Parathyroid adenoma (tissue), 2 donors: ENCODE measurements at regions not wholly inside any gene's neighbourhood (a gene's known extent, or its start where the extent isn't known, plus 50 kb on each side); places are given as distances from the start of the nearest gene placed in this dataset.

Experiments used
- H2AFZ ChIP-seq: fragments of 300-600 bp; sonication (generic); one replicate; pipeline ENCODE4 v1.7.0; 2017; ENCODE audit warnings: antibody characterized with exemption, mild to moderate bottlenecking
- H3K27ac ChIP-seq: fragments of 300-600 bp; sonication (generic); one replicate; pipeline ENCODE4 v1.7.0; 2017
- H3K27me3 ChIP-seq: fragments of 300-600 bp; sonication (generic); one replicate; pipeline ENCODE4 v1.7.0; 2017; ENCODE audit warnings: low read length; ENCODE audit not compliant: control insufficient read depth, insufficient read depth
- H3K36me3 ChIP-seq: fragments of 300-600 bp; sonication (generic); one replicate; pipeline ENCODE4 v1.7.0; 2017; ENCODE audit warnings: low read length; ENCODE audit not compliant: control insufficient read depth, insufficient read depth
- H3K4me1 ChIP-seq: fragments of 300-600 bp; sonication (generic); one replicate; pipeline ENCODE4 v1.7.0; 2017; ENCODE audit warnings: control low read depth
- H3K4me2 ChIP-seq: fragments of 300-600 bp; sonication (generic); one replicate; pipeline ENCODE4 v1.7.0; 2017; ENCODE audit warnings: low read length
- H3K4me3 ChIP-seq: fragments of 300-600 bp; sonication (generic); one replicate; pipeline ENCODE4 v1.7.0; 2017; ENCODE audit warnings: low read depth, low read length
- H3K79me2 ChIP-seq: fragments of 300-600 bp; sonication (generic); one replicate; pipeline ENCODE4 v1.7.0; 2017; ENCODE audit warnings: control low read depth
- H3K9ac ChIP-seq: fragments of 300-600 bp; sonication (generic); one replicate; pipeline ENCODE4 v1.7.0; 2017; ENCODE audit warnings: mild to moderate bottlenecking
- H3K9me3 ChIP-seq: fragments of 300-600 bp; sonication (generic); one replicate; pipeline ENCODE4 v1.7.0; 2017; ENCODE audit warnings: low read length; ENCODE audit not compliant: control insufficient read depth
- TF ChIP-seq, protein P1 (sequence below): fragments of 300-600 bp; sonication (generic); IDR thresholded peaks from one replicate; pipeline ENCODE4 v1.7.0; 2017; ENCODE audit warnings: antibody characterized with exemption, mild to moderate bottlenecking
- donor health status: primary hyperparathyroidism.

DNA sequence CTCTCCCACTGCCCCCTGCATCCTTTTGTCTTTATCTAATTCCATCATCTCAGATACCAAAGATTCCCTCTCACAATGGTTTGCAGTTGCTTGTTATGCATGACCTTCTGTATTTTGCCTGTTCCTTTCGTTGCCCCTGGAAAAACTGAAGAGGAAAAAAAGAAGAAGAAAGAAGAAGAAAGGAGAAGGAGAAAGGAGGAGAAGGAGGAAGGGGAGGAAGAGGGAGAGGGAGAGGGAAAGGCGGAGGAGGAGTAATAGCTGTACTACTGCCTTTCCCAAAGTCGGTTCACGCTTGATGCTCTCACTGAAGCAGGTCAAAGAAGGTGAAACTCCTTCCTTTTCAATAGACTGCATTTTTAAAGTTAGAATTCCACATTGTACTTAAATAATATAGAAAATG, 513.8 kb downstream of the PTPRC start:
- no peak overlapping the region for H3K4me2 ChIP-seq
- no peak overlapping the region for H2AFZ ChIP-seq
- no peak overlapping the region for H3K9ac ChIP-seq
- H3K79me2 ChIP-seq = no peaks in the 10 kb centered on the region
- TF ChIP-seq, protein P1, sequence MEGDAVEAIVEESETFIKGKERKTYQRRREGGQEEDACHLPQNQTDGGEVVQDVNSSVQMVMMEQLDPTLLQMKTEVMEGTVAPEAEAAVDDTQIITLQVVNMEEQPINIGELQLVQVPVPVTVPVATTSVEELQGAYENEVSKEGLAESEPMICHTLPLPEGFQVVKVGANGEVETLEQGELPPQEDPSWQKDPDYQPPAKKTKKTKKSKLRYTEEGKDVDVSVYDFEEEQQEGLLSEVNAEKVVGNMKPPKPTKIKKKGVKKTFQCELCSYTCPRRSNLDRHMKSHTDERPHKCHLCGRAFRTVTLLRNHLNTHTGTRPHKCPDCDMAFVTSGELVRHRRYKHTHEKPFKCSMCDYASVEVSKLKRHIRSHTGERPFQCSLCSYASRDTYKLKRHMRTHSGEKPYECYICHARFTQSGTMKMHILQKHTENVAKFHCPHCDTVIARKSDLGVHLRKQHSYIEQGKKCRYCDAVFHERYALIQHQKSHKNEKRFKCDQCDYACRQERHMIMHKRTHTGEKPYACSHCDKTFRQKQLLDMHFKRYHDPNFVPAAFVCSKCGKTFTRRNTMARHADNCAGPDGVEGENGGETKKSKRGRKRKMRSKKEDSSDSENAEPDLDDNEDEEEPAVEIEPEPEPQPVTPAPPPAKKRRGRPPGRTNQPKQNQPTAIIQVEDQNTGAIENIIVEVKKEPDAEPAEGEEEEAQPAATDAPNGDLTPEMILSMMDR = no peak
- no peak overlapping the region for H3K27ac ChIP-seq
- H3K4me1 ChIP-seq = no peaks in the 10 kb centered on the region
- H3K4me3 ChIP-seq = no peak overlapping the region
- H3K36me3 ChIP-seq = no peaks in the 10 kb centered on the region
- no peaks in the 10 kb centered on the region for H3K9me3 ChIP-seq
- no peaks in the 10 kb centered on the region for H3K27me3 ChIP-seq

DNA sequence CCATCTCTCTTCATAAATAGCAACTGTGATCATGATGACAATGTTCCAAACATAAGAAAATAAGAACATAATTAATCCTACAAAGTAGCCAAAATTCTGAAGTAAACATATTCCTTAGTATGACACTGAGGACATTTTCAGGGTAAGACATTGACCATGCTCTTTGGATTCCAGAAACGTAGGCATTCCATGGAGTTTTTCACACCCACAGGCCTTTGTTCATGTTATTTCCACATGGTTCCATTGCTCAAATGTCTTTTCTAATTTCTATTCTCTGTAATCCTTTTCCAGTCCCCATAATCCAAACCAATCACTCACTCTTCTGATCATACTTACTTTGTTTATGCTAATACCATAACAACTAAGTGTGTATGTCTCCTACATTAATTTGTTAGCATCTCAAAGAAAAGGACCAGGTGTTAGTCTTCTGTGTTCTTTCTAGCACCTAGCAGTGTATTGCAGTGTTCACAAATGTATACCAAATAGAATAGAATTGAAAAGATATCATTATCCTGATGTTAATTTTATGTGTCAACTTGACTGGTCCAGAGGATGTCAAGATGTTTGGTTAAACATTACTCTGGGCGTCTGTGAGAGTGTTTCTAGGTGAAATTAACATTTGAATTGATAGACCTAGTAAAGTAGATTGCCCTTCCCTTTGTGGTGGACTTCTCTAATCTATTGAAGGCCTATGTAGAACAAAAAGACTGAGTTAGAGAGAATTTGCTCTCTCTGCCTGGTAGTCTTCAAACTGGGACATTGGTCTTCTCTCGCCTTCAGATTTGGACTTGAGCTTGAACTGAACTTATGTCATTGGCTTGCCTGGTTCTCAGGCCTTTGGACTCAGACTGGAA, 516.6 kb downstream of the PTPRC start:
- H3K79me2 ChIP-seq = no peaks in the 10 kb centered on the region
- no peaks in the 10 kb centered on the region for H3K27me3 ChIP-seq
- TF ChIP-seq, protein P1 = no peak
- no peaks in the 10 kb centered on the region for H3K4me1 ChIP-seq
- H3K4me3 ChIP-seq = no peak overlapping the region
- no peaks in the 10 kb centered on the region for H3K9me3 ChIP-seq
- no peak overlapping the region for H3K9ac ChIP-seq
- no peak overlapping the region for H2AFZ ChIP-seq
- no peak overlapping the region for H3K27ac ChIP-seq
- no peaks in the 10 kb centered on the region for H3K36me3 ChIP-seq
- H3K4me2 ChIP-seq = no peak overlapping the region

DNA sequence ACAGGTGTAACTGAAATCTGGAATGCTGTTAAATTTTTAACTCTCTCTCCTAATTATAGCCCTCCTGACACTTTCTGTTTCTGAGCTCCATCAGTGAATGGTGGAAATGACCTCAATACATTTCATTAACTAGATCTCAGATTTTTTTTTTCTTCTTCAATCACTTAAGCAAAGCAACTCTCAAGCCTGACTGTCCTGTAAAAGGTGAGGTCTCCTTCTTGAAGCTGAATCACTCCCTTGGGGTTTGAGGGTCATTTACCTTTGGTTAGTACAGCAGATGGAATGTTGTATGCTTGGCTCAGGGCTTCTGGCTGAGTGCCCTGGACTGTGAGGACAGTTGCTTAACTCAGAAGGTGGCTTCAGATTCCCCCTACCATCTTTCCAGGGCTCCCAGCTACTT, 518.7 kb downstream of the PTPRC start:
- Histone ChIP-seq H3K9ac (no peak overlapping the region), H3K4me3 (no peak overlapping the region), H3K4me2 (no peak overlapping the region), H2AFZ (no peak overlapping the region), H3K79me2 (no peaks in the 10 kb centered on the region), H3K4me1 (no peaks in the 10 kb centered on the region), H3K27me3 (no peaks in the 10 kb centered on the region), H3K9me3 (no peaks in the 10 kb centered on the region), H3K27ac (no peak overlapping the region), H3K36me3 (no peaks in the 10 kb centered on the region)
- TF ChIP-seq, protein P1 = no peak

DNA sequence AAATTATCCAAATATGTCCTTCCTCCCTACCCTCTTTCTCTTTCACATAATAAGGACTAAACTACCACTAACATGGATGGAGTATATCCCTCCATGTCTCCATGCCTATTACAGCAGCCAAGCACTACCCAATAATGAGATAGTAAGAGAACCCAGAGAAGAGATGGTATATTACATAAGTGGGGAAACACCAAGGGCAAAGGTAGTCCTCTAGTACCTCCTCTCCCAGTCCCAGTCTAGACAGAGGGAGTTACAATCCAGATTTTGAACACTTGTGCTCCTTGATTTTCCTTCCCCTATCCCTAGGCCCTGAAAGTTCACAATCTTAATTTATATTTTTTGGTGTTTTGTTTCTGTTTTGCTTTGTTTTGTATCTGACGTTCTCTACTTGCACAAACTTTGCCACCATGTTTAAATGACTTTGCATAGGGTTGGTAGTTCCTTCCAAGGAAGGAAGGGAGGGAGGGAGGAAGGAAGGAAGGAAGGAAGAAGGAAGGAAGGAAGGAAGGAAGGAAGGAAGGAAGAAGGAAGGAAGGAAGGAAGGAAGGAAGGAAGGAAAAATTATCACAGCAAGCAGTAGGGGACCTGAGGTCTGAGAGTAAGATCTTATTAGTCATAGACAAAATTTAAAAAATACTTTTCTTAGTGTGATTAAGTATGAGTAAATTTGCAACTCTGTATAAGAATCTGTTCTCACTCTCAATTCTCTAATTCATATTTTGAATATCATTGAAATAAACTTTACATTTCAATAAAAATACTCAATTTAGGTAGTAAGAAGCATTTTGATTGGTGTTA, 521.9 kb downstream of the PTPRC start:
- H3K4me1 ChIP-seq = no peaks in the 10 kb centered on the region
- H3K36me3 ChIP-seq = no peaks in the 10 kb centered on the region
- no peak overlapping the region for H3K27ac ChIP-seq
- no peaks in the 10 kb centered on the region for H3K27me3 ChIP-seq
- no peak overlapping the region for H3K9ac ChIP-seq
- no peak overlapping the region for H2AFZ ChIP-seq
- no peaks in the 10 kb centered on the region for H3K9me3 ChIP-seq
- H3K79me2 ChIP-seq = no peaks in the 10 kb centered on the region
- no peak overlapping the region for H3K4me2 ChIP-seq
- TF ChIP-seq, protein P1 = no peak
- no peak overlapping the region for H3K4me3 ChIP-seq
